Cardiac fibroblast (primary cell): ENCODE measurements at regions not wholly inside any gene's neighbourhood (a gene's known extent, or its start where the extent isn't known, plus 50 kb on each side); places are given as distances from the start of the nearest gene placed in this dataset.

ENCODE experiments used
- DNase-seq, 2 donors: peaks; one replicate each; pipeline versions ENCODE4 v3.0.0 to v3.0.0-alpha.2; 2010; ENCODE audit warnings: low read depth in 2 of 2
- H3K4me3 ChIP-seq, 2 donors: replicated peaks in 1 of 2; 1 replicate in 1 of 2; 2 replicates in 1 of 2; pipeline ENCODE4 v1.5.1; 2011; ENCODE audit warnings: low read depth in 2 of 2, low read length in 2 of 2, mild to moderate bottlenecking in 2 of 2, moderate library complexity in 1 of 2
- TF ChIP-seq, protein P1 (sequence below): IDR thresholded peaks from one replicate; pipeline ENCODE4 v1.5.1; 2011; ENCODE audit warnings: low read depth, mild to moderate bottlenecking, low read length, inconsistent platforms

GRCh38 chr1:56156971-56157876, 422.1 kb downstream of the PLPP3 start:
- DNase-seq = no peak
- TF ChIP-seq, protein P1, sequence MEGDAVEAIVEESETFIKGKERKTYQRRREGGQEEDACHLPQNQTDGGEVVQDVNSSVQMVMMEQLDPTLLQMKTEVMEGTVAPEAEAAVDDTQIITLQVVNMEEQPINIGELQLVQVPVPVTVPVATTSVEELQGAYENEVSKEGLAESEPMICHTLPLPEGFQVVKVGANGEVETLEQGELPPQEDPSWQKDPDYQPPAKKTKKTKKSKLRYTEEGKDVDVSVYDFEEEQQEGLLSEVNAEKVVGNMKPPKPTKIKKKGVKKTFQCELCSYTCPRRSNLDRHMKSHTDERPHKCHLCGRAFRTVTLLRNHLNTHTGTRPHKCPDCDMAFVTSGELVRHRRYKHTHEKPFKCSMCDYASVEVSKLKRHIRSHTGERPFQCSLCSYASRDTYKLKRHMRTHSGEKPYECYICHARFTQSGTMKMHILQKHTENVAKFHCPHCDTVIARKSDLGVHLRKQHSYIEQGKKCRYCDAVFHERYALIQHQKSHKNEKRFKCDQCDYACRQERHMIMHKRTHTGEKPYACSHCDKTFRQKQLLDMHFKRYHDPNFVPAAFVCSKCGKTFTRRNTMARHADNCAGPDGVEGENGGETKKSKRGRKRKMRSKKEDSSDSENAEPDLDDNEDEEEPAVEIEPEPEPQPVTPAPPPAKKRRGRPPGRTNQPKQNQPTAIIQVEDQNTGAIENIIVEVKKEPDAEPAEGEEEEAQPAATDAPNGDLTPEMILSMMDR = no peak
- H3K4me3 ChIP-seq = no peak overlapping the region

- DNase-seq = no peak
- no peak overlapping the region for H3K4me3 ChIP-seq
- TF ChIP-seq, protein P1 = no peak
Measured at GRCh38 chr1:56153276-56153675, 426.1 kb downstream of the PLPP3 start.

- TF ChIP-seq, protein P1 = no peak
- no peak for DNase-seq
- no peak overlapping the region for H3K4me3 ChIP-seq
Measured at GRCh38 chr1:56152635-56153034, 426.7 kb downstream of the PLPP3 start.

DNA sequence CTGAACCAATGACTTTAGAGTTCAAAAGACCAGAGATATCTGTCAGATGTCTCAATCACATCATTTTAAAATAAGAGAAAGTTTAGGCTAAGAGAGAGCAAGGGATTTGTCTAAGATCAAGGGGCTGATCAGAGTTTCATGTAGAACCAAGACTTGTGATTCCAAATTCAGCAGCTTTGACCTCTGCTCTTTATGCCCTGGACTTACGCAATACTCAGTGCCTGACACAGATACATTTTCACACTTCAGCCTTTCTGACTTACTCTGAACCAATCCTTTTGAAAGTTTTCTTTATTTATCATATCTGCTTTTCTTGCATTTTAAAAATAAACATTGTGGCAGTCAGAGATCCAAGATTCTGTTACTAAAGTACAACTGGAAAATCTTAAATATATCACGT, 428.0 kb downstream of the PLPP3 start:
- no peak overlapping the region for H3K4me3 ChIP-seq
- TF ChIP-seq, protein P1 = no peak
- no peak for DNase-seq

- TF ChIP-seq, protein P1 = no peak
- DNase-seq = no peak
- H3K4me3 ChIP-seq = no peak overlapping the region
Measured at GRCh38 chr1:56150441-56151215, 428.7 kb downstream of the PLPP3 start.

GRCh38 chr1:56149761-56150160, 429.6 kb downstream of the PLPP3 start:
- no peak overlapping the region for H3K4me3 ChIP-seq
- DNase-seq = peak in 1 of 2 donors; percentile 27
- TF ChIP-seq, protein P1 = no peak
